ENCODE measurements at regions not wholly inside any gene's neighbourhood (a gene's known extent, or its start where the extent isn't known, plus 50 kb on each side); places are given as distances from the start of the nearest gene placed in this dataset.

GRCh38 chr20:25142435-25142834 lies 53.1 kb upstream of the ENTPD6 start:
- H3K4me1 ChIP-seq, result no peaks in the 10 kb centered on the region
- no peak overlapping the region for H3K9ac ChIP-seq (ENCODE audit: low read depth in 2 of 2, low read length in 2 of 2)
- DNase-seq, result no peak
- H3K27me3 ChIP-seq, result no peaks in the 10 kb centered on the region
- intact Hi-C loops (cut with DNase I), result no loop called here
- no peaks in the 10 kb centered on the region for H3K9me3 ChIP-seq
- TF ChIP-seq CTCF (IDR thresholded peaks at IDR 0.05), result no peak
- H3K4me3 ChIP-seq, result no peak overlapping the region
- no peaks in the 10 kb centered on the region for H3K36me3 ChIP-seq
- no peak overlapping the region for H3K27ac ChIP-seq

- Histone ChIP-seq H3K27ac (no peak overlapping the region), H3K27me3 (peaks cover 6% of the 10 kb centered on the region), H3K9ac (ENCODE audit: low read depth in 2 of 2, low read length in 2 of 2) (no peak overlapping the region), H3K9me3 (no peaks in the 10 kb centered on the region), H3K4me1 (peaks cover 4% of the 10 kb centered on the region), H3K36me3 (no peaks in the 10 kb centered on the region), H3K4me3 (no peak overlapping the region)
- no peak for DNase-seq
- no peak for TF ChIP-seq CTCF (IDR thresholded peaks at IDR 0.05)
- intact Hi-C loops (cut with DNase I), result no loop called here
Measured at GRCh38 chr20:25145131-25145530, 50.4 kb upstream of the ENTPD6 start.

Measured in colonic mucosa (tissue), 4 donors.